GM06990 (cell line): ENCODE measurements at regions not wholly inside any gene's neighbourhood (a gene's known extent, or its start where the extent isn't known, plus 50 kb on each side); places are given as distances from the start of the nearest gene placed in this dataset.

ENCODE experiments used
- DNase-seq: peaks from one replicate; pipeline ENCODE4 v3.0.0-alpha.2; 2011; ENCODE audit not compliant: insufficient read length; ENCODE audit errors: extremely low read depth
- H3K27me3 ChIP-seq: replicated peaks from 2 replicates; pipeline ENCODE4 v1.6.0; 2011; ENCODE audit warnings: low read length; ENCODE audit not compliant: control insufficient read depth, insufficient read depth
- H3K36me3 ChIP-seq: 2 replicates; pipeline ENCODE4 v1.5.1; 2011; ENCODE audit warnings: low read length; ENCODE audit not compliant: control insufficient read depth, insufficient read depth
- H3K4me3 ChIP-seq: replicated peaks from 2 replicates; pipeline ENCODE4 v1.5.1; 2011; ENCODE audit warnings: low read depth, mild to moderate bottlenecking, control low read depth, low read length
- TF ChIP-seq, protein P1 (sequence below): IDR thresholded peaks from 2 replicates; pipeline ENCODE4 v1.5.1; 2011; ENCODE audit warnings: low read length, control low read depth, mild to moderate bottlenecking, inconsistent platforms; ENCODE audit not compliant: insufficient read depth, poor library complexity, severe bottlenecking

DNA sequence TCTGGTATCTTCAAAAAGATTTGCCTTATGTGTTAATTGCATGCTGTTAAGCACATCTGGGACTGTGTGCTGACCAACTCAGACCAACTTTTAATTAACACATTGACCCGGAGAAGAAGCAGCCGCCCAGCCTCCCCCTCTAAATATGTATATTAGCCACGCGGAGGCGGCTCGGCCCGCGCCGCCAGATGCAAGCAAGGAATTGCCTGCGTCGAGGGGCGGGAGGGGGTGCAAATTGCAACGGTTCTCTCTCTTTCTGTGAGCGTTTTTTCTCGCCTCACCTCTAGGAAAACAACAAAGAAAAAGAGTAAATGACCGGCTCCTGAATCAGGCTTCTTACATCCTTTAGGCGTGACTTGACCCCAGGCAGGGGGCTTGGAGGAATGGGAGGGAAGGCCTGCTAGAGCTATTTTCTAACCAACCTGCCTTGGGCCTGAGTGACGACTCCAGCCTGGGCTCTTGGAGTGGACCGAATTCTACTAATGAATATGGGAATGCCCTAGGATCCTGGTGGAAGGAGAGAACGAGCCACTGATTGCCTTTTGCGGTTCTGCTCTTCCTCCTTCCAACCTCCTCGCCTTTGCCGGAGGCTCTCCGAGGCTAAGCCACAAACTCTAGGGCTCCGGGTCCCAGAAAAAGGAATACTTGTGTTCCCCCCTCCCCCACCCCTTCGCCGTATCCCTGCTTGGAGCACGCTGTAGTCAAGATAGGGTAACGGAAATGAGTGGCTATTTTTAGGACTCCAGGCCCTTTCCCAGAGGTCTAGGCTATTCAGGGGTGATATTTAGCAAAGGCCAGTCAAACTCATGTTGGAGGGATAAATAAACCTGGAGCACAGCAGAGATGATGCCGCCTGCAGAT, 417.0 kb upstream of the ESRRG start:
- Histone ChIP-seq H3K36me3 (no peaks in the 10 kb centered on the region), H3K4me3 (no peak overlapping the region), H3K27me3 (peaks cover 2% of the 10 kb centered on the region; the same call in 1 of the 2 replicates)
- TF ChIP-seq, protein P1, sequence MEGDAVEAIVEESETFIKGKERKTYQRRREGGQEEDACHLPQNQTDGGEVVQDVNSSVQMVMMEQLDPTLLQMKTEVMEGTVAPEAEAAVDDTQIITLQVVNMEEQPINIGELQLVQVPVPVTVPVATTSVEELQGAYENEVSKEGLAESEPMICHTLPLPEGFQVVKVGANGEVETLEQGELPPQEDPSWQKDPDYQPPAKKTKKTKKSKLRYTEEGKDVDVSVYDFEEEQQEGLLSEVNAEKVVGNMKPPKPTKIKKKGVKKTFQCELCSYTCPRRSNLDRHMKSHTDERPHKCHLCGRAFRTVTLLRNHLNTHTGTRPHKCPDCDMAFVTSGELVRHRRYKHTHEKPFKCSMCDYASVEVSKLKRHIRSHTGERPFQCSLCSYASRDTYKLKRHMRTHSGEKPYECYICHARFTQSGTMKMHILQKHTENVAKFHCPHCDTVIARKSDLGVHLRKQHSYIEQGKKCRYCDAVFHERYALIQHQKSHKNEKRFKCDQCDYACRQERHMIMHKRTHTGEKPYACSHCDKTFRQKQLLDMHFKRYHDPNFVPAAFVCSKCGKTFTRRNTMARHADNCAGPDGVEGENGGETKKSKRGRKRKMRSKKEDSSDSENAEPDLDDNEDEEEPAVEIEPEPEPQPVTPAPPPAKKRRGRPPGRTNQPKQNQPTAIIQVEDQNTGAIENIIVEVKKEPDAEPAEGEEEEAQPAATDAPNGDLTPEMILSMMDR: no peak
- no peak for DNase-seq

DNA sequence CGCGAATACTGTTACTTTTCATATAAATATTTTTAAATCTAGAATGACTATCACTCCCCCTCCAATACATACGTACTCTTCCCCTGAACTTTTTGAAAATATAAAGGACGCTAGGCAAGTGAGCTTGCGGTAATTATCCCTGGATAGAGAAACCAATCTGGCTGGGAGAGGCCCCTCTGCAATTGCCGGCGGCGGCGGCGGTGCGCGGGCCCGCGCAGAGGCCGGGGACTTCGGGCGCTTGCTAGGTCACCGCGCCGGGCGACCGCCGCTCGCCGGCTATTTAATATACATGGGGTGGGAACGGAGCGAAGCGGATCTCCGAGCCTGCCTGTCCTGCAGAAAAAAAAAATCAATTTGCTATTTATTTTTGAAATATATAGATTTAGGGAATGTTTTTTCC, 416.3 kb upstream of the ESRRG start:
- H3K4me3 ChIP-seq: no peak overlapping the region
- TF ChIP-seq, protein P1: no peak
- H3K36me3 ChIP-seq: no peaks in the 10 kb centered on the region
- DNase-seq: no peak
- H3K27me3 ChIP-seq: peaks cover 2% of the 10 kb centered on the region; the same call in 1 of the 2 replicates

DNA sequence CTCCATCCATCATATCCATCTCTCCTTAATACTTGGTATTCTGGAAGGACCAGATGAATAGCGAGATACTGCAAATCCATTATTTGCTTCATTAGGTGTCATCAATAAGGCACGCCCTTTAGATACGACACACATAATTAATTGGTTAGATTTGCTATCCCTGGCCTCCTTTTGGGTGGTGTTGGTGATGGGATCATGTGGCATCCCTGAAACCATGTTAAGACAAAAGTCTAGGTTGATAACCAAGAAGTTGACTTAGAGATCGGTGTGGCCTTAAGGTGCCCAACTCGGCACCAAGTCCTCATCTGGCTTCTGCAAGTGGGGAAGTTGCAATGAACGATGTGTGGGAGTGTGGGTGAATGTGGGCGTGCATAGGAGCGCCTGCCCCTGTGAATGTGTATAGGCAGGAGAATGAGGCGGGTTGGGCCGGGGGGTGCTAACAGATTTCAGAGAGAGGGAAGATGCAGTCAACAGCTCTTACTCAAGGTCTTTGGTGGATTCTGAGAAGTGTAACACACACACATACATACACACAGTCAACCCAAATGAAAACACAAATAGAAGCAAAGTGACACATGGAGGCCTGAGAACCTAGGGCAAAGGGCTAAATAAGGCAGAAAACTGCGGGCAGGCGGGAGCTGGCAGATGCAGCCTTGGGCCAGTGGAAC, 415.7 kb upstream of the ESRRG start:
- no peaks in the 10 kb centered on the region for H3K36me3 ChIP-seq
- peaks cover 2% of the 10 kb centered on the region; the same call in 1 of the 2 replicates for H3K27me3 ChIP-seq
- TF ChIP-seq, protein P1: no peak
- DNase-seq: no peak
- H3K4me3 ChIP-seq: no peak overlapping the region

DNA sequence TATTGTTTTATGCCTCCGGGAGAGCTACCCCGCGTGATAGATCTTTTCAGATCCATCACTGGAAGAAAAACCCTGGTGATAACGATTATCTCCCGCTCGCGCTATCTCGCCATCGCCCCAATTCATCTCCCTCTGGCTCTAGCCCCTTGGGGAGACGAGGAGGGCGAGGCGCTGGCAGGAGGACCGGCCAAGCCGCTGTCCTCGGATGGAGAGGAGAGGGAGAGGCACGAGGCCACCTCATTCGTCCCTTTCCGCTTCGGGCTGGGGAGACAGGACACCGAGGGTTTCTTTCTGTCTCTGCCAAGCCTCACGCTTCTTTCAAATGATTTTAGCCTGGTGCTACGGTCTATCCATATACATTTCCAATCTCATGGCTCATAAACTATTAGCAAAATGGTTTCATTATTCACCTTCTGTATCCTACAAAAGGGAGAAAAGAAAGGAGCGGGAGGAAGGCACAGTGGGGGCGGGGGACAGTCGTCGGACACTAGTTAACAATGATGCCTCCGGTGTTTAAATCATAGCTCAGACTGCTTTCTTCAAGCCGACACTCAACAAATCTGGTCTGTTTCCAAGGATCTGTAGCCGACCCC, 415.0 kb upstream of the ESRRG start:
- TF ChIP-seq, protein P1: no peak
- Histone ChIP-seq H3K4me3 (no peak overlapping the region), H3K27me3 (peaks cover 2% of the 10 kb centered on the region), H3K36me3 (no peaks in the 10 kb centered on the region)
- DNase-seq: no peak

DNA sequence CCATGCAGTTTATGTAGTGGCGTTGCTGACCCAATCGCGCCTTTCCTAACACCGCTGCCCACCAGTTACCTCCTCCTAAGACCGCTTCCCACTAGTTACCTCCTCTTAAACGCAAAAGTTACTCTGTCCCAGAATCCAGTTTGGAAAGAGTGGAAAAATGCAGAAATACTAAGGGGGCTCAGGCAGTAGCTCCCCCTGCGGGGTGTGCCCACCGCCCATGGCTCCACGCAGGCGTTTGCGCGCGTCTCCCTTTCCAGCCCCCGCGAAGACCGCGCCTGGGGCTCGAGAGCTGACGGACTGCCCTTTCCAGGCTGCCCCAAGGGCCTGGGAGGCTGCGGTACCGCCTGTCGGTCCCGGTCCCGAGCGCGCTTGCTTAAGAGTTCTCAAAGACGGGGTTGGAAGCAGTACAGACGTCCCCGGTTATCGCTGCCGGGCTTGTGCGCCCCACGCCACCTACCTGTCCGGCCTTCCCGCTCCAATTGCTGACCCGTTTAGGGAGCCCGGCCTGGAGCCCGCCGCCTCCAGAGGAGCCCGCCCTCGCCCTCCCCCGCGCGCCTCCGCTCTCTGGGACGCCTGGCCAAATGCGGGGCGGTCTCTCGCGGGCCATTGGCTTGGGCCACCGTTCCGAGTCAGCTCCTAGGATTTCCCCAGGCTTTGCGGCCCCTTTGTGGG, 414.1 kb upstream of the ESRRG start:
- peaks cover 2% of the 10 kb centered on the region for H3K27me3 ChIP-seq

More for the DNA sequence above, 414.1 kb upstream of the ESRRG start:
- TF ChIP-seq, protein P1: no peak
- Histone ChIP-seq H3K4me3 (no peak overlapping the region), H3K36me3 (no peaks in the 10 kb centered on the region)
- no peak for DNase-seq
